ENCODE measurements at regions not wholly inside any gene's neighbourhood (a gene's known extent, or its start where the extent isn't known, plus 50 kb on each side); places are given as distances from the start of the nearest gene placed in this dataset.

GRCh38 chr13:62556978-62557377 is 1141.3 kb upstream of the PCDH20 start:
- DNase-seq (ENCODE audit: low read depth in 1 of 2, low spot score in 1 of 2), result no peak
- Histone ChIP-seq H3K4me3 (no peak overlapping the region), H3K4me1 (ENCODE audit: low read depth) (no peaks in the 10 kb centered on the region), H3K27me3 (no peaks in the 10 kb centered on the region), H3K36me3 (no peaks in the 10 kb centered on the region), H3K27ac (no peak overlapping the region), H3K9me3 (ENCODE audit: low read depth) (no peaks in the 10 kb centered on the region)
- TF ChIP-seq, protein P1, sequence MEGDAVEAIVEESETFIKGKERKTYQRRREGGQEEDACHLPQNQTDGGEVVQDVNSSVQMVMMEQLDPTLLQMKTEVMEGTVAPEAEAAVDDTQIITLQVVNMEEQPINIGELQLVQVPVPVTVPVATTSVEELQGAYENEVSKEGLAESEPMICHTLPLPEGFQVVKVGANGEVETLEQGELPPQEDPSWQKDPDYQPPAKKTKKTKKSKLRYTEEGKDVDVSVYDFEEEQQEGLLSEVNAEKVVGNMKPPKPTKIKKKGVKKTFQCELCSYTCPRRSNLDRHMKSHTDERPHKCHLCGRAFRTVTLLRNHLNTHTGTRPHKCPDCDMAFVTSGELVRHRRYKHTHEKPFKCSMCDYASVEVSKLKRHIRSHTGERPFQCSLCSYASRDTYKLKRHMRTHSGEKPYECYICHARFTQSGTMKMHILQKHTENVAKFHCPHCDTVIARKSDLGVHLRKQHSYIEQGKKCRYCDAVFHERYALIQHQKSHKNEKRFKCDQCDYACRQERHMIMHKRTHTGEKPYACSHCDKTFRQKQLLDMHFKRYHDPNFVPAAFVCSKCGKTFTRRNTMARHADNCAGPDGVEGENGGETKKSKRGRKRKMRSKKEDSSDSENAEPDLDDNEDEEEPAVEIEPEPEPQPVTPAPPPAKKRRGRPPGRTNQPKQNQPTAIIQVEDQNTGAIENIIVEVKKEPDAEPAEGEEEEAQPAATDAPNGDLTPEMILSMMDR (IDR thresholded peaks at IDR 0.05; ENCODE audit: low read depth, low read length), result no peak

- Histone ChIP-seq H3K27ac (no peak overlapping the region), H3K4me1 (ENCODE audit: low read depth) (no peaks in the 10 kb centered on the region), H3K4me3 (no peak overlapping the region), H3K9me3 (ENCODE audit: low read depth) (no peaks in the 10 kb centered on the region), H3K36me3 (no peaks in the 10 kb centered on the region), H3K27me3 (no peaks in the 10 kb centered on the region)
- TF ChIP-seq, protein P1 (IDR thresholded peaks at IDR 0.05; ENCODE audit: low read depth, low read length), result no peak
- DNase-seq (ENCODE audit: low read depth in 1 of 2, low spot score in 1 of 2), result no peak
Measured at GRCh38 chr13:62551588-62551987, 1135.9 kb upstream of the PCDH20 start.

DNA sequence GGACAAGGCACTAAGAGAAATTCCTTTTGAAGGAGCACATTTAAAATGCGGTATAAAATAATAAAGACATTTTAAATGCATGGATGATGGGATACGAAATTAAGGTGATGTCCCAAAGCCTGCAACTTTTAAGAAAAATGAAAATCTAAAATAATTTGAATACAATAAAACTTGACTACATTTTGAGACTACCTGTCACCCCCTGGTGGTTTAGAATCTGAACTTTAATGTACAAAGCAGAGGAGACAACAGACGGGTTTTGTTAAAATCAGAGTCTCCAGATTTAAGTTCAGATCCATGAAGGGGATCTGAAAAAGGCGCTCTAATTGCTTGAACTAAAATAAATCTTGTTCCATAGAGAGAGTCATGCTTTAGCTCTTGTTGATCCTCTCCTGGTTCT is 1129.3 kb upstream of the PCDH20 start:
- TF ChIP-seq, protein P1 (IDR thresholded peaks at IDR 0.05; ENCODE audit: low read depth, low read length), result no peak
- Histone ChIP-seq H3K4me3 (no peak overlapping the region), H3K36me3 (no peaks in the 10 kb centered on the region), H3K9me3 (ENCODE audit: low read depth) (no peaks in the 10 kb centered on the region), H3K4me1 (ENCODE audit: low read depth) (no peaks in the 10 kb centered on the region), H3K27ac (no peak overlapping the region), H3K27me3 (no peaks in the 10 kb centered on the region)
- DNase-seq (ENCODE audit: low read depth in 1 of 2, low spot score in 1 of 2), result no peak

DNA sequence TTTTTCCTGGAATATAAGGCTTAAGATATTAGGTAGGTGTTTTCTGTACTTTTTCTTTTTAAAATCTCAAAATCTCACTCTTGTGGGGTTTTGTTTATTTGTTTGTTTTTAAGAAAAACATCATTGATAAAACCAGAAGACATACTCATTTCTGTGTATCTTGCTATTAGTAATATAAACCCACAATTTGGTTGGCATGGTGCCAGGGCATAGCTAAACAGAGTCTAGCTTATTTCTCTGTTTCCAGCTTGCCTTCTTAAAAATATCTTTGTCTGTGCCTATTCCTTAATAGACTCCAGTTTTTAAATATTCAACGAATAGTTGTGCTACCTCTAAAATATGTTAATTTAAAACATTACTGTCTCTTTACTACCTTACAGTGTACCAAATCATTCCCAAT is 1121.9 kb upstream of the PCDH20 start:
- DNase-seq (ENCODE audit: low read depth in 1 of 2, low spot score in 1 of 2), result no peak
- no peak overlapping the region for H3K4me3 ChIP-seq
- H3K9me3 ChIP-seq (ENCODE audit: low read depth), result no peaks in the 10 kb centered on the region
- no peaks in the 10 kb centered on the region for H3K27me3 ChIP-seq
- no peak overlapping the region for H3K27ac ChIP-seq
- TF ChIP-seq, protein P1 (IDR thresholded peaks at IDR 0.05; ENCODE audit: low read depth, low read length), result no peak
- no peaks in the 10 kb centered on the region for H3K36me3 ChIP-seq
- H3K4me1 ChIP-seq (ENCODE audit: low read depth), result no peaks in the 10 kb centered on the region

DNA sequence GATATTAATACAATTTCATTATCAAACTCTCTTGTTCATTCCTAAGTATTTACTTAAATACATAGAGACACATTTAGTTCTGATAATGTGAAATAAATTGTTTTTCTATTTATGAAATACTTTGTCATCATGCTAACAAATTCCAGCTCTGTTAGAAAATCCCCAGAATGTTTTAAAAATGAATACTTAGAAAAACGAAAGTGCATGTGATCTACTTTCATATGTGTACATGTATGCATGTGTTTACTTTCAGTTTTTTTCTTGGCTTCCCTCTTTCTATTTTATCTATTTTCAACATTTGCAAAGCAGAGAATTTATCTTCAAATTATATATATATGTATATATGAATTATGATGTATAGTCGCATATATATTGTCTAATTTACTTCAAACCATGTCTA is 1110.0 kb upstream of the PCDH20 start:
- H3K27ac ChIP-seq, result no peak overlapping the region
- TF ChIP-seq, protein P1 (IDR thresholded peaks at IDR 0.05; ENCODE audit: low read depth, low read length), result no peak
- H3K4me1 ChIP-seq (ENCODE audit: low read depth), result no peaks in the 10 kb centered on the region
- DNase-seq (ENCODE audit: low read depth in 1 of 2, low spot score in 1 of 2), result no peak
- H3K4me3 ChIP-seq, result no peak overlapping the region
- no peaks in the 10 kb centered on the region for H3K9me3 ChIP-seq (ENCODE audit: low read depth)
- no peaks in the 10 kb centered on the region for H3K36me3 ChIP-seq
- no peaks in the 10 kb centered on the region for H3K27me3 ChIP-seq

DNA sequence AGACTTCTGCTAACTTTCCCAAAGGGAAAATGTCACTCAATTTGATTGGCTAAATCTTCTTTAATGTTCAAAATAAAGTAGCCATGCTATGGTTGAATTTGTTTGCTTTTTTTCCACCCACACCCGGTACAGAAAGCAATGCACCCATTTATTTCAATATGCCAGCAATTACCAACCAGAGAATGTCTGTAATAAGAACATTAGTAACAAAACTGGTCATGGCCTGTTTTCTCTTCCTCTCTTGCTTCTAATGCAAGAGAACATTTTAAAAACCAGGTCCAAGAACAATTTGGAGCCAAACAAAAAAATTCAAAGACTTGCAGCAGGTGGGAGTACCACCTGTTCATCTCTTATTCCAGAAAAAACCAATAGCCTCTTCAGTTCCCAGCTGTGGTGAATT is 1108.8 kb upstream of the PCDH20 start:
- H3K4me1 ChIP-seq (ENCODE audit: low read depth), result no peaks in the 10 kb centered on the region
- H3K36me3 ChIP-seq, result no peaks in the 10 kb centered on the region
- H3K27ac ChIP-seq, result no peak overlapping the region
- TF ChIP-seq, protein P1 (IDR thresholded peaks at IDR 0.05; ENCODE audit: low read depth, low read length), result no peak
- DNase-seq (ENCODE audit: low read depth in 1 of 2, low spot score in 1 of 2), result no peak
- no peaks in the 10 kb centered on the region for H3K27me3 ChIP-seq
- no peak overlapping the region for H3K4me3 ChIP-seq
- no peaks in the 10 kb centered on the region for H3K9me3 ChIP-seq (ENCODE audit: low read depth)
